SHP77 (cell line): ENCODE measurements at regions not wholly inside any gene's neighbourhood (a gene's known extent, or its start where the extent isn't known, plus 50 kb on each side); places are given as distances from the start of the nearest gene placed in this dataset.
"Not testable (repeated sequence)": the region's sequence is repeated elsewhere in the genome, so short reads cannot be mapped to it uniquely, and the experiment has no call there.

ENCODE experiments used
- DNase-seq, 2 experiments: peaks; one replicate each; lab custom pipeline; 2025; lab: John Stamatoyannopoulos, UW

DNA sequence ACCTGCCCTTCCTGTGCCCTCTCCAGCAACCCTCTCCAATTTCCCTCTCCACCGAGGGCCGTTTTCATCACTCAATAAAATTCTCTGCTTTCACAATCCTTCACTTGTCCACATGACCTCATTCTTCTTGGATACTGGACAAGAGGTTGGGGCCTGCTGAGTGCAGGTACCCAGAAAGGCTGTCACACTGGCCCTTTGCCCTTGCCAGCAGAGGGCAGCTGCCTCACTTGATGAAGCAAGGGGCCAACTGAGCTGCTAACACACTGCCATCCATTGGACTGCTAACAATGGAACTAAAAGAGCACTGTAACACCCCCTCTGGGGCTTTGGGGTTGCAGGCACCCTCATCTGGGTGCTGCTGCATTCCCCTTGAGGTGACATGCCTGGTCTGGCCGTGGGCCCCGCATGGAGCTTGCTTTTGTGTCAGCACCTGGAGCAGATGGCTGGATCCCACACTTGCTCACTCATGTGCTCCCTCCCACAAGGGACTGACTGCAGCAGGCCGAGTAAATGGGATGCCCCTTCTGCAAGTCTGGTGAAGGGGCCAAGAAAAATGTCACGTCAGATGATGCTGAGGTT, 308.1 kb upstream of the ADCY2 start:
- no peak for DNase-seq

DNA sequence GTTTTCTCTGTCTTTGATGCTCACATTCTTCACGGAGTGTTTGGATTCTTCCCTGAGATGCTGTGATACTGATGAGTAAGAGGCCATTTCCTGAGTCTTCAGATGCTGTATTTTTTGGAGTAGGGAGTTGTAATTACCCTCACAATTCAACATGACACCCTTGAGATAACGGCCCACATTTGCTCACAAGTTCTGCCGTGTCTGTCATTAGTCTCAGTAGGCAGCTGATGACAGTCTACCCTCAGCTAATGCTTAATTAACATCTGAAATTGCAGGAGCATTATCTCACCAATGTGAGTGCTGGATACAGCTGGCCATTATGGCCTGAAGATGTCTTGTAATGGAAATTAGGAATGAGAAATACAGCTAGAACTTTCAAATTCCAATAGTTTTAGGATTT, 307.1 kb upstream of the ADCY2 start:
- no peak for DNase-seq

DNA sequence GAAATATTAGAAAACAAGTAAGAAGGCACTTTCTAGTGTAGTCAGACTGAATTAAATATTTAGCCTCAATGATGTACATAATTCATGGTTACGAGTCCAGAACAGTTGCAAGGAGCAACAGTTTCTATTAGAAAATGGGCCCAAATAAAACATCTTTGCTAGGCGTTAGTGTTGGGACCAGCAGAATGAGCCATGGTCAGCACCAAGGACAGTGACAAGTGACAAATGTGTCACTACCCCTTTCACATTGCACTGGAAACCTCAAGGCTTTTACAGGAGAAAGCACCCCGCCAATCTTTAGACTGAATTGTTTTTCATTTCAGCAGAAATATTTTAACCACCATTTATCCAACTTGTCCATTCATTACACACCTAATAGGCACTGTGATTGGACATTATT, 301.3 kb upstream of the ADCY2 start:
- DNase-seq: no peak

DNA sequence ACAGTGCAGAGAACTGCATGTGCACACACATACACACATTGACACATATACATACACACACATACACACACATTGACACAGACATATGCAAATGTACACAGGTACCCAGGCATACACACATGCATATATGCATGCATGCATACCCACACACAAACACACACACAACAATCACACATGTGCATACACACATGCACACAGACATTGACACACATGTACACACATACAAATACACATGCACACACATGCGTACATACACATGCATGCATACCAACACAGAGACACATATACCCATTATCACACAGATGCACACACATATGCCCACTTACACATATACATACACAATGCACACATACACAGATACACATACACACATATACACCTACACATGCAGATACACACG, 299.6 kb upstream of the ADCY2 start:
- no peak for DNase-seq

DNA sequence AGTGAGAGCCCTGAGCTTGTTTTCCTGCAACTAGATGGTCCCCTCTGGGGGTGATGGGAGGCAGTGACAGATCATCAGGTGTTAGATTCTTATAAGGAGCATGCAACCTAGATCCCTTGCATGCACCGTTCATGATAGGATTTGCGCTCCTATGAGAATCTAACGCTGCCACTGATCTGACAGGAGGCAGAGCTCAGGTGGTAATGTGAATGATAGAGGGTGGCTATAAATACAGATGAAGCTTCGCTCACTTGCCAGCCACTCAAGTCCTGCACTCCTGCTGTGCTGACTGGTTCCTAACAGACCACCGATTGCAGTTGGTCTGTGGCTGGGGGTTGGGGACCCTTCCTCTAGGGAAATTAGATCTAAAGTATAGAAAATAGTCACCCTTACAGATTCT, 290.6 kb upstream of the ADCY2 start:
- no peak for DNase-seq

DNA sequence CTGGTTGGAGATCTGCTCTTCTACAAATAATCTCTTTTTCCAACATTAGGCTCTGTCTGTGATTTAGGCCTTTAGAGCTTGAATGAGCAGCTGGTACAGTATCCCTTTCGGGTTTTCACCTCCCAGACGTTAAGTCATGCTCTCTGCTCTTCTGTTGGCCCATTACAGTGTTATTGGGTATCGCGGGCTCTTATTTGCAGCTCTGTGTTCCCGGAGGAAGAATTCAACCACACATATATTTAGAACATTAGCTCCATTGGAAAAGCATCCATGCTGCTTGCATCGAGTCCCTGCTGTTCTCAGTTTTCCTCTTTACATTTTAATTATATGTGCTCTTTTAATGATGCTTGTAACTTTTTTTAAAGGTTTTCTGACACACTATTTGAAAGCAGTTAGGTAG, 278.0 kb upstream of the ADCY2 start:
- DNase-seq: no peak

DNA sequence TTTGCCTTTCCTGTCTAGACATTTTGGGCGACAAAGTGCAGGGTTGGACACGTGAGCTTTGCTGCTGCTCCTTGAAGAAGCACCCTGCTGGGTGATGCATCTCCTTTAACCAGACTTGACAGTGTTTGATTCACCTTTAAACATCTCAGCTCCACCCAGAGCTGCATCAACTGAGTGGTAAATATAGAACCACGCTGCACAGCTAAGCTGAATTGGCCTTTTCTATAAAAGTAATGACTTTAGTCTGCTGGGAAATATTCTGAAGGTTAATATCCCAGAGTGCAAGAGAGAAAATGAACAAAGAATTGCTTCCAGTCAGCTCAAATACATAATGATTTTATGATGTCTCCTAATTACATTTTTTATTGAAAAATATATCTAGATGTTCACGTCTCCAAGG, 264.3 kb upstream of the ADCY2 start:
- DNase-seq: no peak

DNA sequence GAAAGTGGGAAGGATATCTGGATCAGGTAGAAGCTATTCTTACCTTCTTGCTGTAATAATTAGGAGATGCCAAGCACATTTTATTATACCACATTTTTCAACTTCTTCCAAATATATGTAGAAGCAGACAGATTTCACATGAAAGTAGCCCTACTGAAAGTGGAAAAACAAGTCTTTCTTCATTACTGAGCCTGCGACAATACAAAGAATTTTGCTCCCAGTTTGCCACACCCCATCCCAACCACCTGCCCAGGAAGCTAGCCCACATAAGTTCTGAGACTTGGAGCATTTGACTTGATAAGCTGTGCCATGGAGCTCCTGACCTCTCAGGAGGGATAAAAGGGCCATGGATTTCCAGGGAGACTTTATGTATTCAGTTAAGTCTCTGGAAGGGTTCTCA, 249.1 kb upstream of the ADCY2 start:
- no peak for DNase-seq

DNA sequence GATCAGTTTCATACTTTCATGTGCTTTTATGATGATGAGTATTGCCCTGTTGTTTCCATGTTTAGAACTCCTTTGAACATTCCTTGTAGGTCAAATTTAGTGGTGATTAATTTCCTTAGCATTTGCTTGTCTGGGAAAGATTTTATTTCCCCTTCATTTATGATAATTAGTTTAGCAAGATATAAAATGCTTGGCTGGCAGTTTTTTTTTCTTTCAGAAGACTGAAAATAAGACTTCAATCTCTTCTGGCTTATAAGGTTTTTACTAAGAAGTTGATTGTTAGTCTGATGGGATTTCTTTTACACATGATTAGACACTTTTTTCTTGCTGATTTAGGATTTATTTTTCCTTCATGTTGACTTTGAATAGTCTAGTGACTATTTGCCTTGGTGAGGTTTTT, 238.9 kb upstream of the ADCY2 start:
- DNase-seq: no peak

DNA sequence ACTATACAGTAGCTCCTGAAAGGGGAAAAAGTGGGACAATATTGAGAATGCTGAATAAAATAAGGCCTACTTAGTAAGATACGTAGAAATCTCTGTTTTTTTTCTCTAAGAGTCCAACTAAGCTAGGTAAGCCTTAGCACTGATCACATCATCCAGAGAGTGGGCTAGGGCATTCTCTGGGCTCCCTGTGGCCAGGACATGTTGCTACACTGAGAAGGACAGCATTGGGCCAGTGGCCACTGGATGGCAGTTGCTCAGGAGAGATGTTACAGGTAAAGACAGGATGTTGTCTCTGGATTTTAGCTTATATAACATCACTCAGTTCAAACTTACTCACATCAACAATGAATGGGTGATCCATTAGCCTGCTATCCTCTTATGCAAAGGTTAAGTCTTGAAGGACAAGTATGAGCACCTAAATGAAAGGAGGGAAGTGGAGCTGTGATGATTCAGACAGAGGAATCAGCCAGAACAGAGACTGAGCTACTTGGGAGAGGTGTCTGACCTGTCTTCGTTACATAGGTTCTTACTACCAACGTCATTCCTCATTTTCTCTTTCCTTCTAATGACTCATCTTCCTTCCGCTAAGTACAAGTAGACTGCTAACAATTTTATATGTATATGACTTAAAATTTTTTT, 226.6 kb upstream of the ADCY2 start:
- no peak for DNase-seq

DNA sequence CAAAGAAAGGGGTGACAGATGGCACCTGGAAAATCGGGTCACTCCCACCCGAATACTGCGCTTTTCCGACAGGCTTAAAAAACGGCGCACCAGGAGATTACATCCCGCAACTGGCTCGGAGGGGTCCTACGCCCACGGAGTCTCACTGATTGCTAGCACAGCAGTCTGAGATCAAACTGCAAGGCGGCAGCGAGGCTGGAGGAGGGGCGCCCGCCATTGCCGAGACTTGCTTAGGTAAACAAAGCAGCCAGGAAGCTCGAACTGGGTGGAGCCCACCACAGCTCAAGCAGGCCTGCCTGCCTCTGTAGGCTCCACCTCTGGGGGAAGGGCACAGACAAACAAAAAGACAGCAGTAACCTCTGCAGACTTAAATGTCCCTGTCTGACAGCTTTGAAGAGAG, 225.2 kb upstream of the ADCY2 start:
- not testable (repeated sequence) for DNase-seq

DNA sequence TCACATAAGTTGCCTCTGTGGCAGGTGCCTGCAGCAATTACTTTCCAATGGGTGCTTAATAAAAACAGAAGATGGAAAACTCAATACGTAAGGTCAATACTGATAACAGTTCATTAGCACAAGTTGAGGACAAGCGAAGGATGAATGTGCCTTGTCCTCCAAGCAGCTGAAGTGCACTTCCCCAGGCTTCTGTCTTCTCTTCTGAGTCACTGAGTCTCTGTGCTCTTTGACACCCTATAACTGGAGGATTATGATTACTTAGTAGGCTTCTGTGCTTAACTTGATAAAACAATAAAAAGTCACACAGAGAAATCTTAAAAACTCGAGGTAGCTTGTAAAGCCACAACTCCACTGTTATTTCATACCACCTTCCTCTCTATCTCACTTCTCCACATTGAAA, 216.6 kb upstream of the ADCY2 start:
- no peak for DNase-seq

DNA sequence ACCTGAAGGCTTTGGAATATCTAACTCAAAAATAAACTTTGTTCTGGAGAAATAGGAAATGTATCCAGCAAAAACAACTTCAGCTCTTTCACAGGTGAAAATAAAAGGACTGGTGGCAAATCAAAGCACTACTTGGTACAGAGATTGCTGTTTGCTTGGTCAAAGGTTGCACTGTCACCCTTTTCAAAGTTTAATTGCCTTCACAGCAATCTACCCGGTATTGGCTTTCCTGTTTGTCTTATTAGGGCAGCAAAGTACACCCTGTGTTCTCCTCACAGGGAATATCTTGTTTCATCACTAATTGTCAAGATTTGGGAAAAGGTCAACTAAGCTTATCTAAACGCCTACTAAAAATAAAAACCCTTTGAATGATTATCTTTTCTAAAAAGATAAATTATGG, 214.1 kb upstream of the ADCY2 start:
- no peak for DNase-seq

DNA sequence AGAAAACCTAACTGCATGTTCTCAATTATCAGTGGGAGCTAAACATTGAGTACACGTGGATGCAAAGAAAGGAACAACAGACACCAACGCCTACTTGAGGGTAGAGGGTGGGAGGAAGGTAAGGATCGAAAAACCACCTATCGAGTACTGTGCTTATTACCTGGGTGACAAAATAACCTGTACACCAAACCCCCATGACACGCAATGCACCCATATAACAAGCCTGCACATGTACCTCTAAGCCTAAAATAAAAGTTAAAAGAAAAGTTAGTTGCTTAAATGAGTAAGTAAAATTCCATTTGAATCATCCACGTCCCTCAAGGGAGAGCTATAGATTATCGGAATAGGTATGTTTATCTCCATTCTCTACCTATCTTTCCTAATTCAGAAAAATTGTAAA, 210.2 kb upstream of the ADCY2 start:
- no peak for DNase-seq

DNA sequence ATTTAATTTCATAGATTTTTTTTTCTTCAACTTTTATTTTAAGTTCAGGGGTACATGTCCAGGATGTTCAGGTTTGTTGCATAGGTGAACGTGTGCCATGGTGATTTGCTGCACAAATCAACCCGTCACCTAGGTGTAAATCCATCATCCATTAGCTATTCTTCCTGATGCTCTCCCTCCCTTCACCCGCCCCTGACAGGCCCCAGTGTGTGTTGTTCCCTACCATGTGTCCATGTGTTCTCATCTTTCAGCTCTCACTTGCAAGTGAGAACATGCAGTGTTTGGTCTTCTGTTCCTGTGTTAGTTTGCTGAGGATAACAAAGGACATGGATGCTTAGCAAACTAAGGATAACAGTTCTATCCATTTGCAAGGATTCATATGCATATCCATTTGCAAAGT, 209.1 kb upstream of the ADCY2 start:
- no peak for DNase-seq

DNA sequence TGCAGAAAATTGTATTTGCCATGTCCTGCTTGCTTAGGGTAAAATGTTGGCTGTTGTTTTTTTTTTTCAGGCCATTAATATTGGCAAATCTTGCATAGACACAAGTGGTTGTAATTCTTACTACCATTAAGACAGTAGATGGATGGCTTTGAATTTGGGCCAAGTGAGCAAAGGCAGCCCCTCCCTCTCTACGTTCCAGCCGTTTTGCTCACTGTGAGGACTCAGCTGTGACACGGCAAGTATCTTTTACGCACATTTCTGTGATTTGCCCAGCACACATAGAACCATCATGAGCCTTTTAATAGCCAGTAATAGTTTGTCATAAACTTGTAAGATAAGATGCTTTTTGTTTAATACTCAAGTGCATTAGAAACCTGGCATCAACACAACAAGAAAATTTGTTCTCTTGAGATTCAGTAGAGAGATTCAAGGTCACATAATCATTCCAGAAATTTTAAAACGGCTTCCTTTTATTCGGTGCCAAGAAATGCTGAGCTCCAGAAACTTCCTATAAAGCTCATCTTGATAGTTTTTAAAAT, 205.2 kb upstream of the ADCY2 start:
- DNase-seq: no peak

DNA sequence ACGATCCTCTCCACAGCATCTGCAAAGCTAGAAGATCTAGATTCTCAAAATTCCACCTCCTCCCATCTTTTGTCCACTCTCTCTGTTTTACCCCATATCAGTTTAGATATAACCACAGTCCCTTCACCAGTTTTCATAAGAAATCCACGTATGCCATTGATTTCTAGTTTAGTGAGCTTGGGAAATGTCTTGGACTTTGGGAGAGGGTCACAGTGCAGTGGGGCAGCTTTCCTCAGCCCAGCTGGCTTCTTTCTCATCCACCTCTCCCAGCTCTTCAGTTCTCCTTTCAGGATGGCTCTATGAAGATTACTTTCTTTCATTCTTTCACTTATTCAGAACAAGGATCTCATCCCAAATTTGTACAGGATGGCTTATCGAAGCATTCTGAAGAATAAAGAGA, 203.9 kb upstream of the ADCY2 start:
- no peak for DNase-seq

DNA sequence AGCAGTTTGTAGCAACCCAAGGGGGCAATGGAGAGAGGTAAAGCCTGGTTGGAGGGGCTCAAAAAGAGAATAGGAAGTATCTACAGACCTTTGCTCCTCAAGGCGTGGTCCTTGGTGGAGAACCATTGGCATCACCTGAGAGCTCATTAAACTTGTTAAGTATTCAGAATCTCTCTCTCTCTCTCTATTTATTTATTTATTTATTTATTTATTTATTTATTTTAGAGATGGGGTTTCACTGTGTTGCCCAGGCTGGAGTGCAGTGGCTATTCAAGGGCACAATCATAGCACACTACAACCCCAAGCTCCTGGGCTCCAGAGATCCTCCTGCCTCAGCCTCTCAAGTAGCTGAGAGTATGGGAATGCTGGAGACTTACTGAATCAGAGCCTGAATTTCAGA, 193.1 kb upstream of the ADCY2 start:
- no peak for DNase-seq

DNA sequence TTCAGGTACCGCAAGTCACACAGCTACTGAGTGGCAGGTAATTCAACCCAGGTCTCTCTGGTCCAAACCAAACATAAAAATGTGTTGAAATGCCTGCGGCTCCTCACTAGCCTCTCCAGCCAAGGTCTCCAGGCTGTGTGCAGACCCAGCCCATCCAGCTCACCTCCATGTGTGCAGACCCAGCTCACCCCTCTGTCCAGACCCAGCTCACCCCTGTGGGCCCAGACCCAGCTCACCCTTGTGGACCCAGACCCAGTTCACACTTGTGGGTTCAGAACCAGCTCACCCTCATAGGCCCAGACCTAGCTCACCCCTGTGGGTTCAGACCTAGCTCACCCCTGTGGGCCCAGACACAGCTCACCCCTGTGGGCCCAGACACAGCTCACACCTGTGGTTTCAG, 188.0 kb upstream of the ADCY2 start:
- DNase-seq: no peak

DNA sequence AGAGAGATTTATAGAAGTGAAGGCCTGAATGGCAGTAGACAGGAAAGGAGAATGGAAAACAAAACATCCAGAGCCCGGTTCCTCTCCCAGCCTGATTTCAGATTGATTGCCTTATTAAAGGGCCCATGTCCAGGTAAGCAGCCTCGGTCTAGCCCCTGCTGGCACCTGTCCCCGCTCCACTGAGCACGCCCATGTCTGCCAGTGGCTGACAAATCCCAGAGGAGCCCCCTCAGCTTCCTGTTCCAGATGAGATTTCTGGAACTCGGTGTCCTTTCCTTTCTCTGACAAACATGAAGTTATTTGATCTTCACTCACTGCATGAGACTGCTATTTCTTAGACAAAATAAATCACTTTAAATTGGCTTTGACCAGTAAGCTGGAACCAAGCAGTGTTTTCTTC, 187.0 kb upstream of the ADCY2 start:
- no peak for DNase-seq

DNA sequence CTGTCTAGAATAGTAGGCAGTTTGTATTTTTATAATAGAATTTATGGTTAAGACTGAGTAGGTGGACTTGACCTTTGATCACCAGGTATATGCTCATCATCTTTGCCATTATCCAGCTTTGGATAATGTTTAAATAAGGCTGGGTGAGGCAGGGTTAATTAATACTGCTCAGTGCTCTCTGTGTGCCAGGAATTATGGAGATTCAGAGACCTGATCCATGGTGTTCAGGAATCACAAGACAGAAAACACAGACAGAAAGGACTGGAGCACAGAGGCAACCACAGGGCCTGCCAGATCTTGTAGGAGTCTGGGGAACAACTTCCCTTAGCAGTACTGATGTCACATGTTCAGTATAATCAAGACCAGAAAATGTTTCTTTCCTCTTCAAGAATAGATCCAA, 186.3 kb upstream of the ADCY2 start:
- DNase-seq: no peak

DNA sequence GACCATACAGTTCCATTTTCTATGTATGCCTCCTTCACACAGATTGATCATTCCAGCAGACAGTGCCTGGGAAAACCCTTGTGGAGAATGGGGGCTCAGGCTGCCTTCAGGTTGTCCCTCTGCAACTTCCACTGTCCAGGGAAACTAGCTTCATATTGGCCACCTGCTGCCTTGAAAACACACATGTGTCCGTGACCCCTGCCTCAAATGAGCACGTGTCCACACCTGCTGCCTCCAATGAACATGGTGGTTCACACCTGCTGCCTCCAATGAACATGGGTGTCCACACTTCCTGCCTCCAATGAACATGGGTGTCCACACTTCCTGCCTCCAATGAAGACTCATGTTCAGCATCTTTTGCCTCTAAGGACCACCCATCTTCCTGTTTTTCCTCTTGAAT, 185.4 kb upstream of the ADCY2 start:
- DNase-seq: no peak

DNA sequence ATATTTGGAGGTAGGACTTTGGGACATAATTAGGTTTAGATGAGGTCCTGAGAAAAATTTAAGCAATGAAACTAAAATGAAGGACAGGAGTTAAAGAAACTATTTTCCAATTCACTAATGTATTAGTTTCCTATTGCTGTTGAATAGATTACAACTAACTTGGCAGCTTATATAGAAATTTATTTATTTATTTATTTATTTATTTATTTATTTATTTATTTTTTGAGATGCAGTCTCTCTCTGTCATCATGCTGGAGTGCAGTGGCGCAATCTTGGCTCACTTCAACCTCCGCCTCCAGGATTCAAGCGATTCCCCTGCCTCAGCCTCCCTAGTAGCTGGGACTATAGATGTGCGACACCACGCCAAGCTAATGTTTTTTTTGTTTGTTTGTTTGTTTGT, 182.4 kb upstream of the ADCY2 start:
- no peak for DNase-seq

DNA sequence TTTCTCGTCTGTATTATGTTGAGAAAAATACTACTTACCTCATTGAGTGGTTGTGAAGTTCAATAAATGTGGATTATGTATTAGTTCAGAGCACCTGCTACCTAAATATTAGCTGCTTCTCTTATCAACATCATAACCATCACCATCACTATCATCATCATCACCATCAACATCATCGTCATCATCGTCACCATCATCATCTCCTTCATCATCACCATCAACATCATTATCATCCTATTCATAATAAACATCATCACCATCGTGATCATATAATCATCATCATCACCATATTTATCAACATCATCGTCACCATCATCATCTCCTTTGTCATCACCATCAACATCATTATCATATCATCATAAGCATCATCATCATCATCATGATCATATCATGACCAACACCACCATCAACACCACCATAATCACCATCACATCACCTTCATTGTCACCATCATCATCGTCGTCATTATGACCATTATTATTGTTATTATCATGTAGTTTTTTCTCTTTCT, 181.0 kb upstream of the ADCY2 start:
- DNase-seq: no peak
